ENCODE measurements at regions not wholly inside any gene's neighbourhood (a gene's known extent, or its start where the extent isn't known, plus 50 kb on each side); places are given as distances from the start of the nearest gene placed in this dataset.

DNA sequence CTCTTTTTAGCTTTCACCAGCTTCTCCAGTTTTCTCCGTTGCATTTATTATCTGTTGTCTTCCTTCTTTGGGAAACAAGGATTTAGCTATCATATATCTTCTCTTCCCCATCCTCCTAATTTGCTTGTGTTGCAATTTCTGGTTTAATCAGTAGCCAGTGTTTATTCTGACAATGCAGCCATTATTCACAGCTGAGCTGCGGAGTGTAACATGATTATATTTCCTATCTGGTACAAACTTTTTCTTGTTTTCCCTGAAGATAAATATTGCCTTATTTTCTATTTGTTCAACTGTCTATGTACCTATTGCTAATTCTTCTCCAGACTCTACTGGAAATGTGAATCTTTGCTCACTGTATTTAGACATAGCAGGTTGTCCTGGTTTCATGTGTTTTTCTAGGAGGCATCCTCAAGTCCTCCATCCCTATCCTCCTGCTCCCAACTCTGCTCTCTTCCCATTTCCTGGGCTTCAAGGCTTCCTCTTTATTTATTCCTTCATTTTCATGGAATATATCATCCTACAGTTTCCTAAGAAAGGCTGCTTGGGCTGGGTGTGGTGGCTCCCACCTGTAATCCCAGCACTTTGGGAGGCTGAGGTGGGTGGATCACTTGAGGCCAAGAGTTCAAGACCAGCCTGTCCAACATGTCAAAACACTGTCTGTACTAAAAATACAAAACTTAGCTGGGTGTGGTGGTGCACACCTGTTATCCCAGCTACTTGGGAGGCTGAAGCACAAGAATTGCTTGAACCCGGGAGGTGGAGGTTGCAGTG, 72.4 kb upstream of the KDM7A start (continued):
- no peak for TF ChIP-seq GLI4 (CRISPR knock-in tag; IDR thresholded peaks at IDR 0.05; ENCODE audit: borderline replicate concordance)
- TF ChIP-seq, protein P1, sequence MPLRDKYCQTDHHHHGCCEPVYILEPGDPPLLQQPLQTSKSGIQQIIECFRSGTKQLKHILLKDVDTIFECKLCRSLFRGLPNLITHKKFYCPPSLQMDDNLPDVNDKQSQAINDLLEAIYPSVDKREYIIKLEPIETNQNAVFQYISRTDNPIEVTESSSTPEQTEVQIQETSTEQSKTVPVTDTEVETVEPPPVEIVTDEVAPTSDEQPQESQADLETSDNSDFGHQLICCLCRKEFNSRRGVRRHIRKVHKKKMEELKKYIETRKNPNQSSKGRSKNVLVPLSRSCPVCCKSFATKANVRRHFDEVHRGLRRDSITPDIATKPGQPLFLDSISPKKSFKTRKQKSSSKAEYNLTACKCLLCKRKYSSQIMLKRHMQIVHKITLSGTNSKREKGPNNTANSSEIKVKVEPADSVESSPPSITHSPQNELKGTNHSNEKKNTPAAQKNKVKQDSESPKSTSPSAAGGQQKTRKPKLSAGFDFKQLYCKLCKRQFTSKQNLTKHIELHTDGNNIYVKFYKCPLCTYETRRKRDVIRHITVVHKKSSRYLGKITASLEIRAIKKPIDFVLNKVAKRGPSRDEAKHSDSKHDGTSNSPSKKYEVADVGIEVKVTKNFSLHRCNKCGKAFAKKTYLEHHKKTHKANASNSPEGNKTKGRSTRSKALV (CRISPR knock-in tag; IDR thresholded peaks at IDR 0.05), result no peak
- peak; percentile 70 to 94; a peak in 3 of 4 replicates for TF ChIP-seq EP300 (IDR thresholded peaks at IDR 0.05; ENCODE audit: low read depth in 2 of 2, low read length in 2 of 2)
- peak; percentile 82 for TF ChIP-seq EP300 (CRISPR knock-in tag; IDR thresholded peaks at IDR 0.05; ENCODE audit: borderline replicate concordance)
- peak; percentile 41; the same call in 1 of the 2 replicates for TF ChIP-seq NR2C2 (CRISPR knock-in tag; IDR thresholded peaks at IDR 0.05; ENCODE audit: borderline replicate concordance)
- peak; percentile 88 for TF ChIP-seq ISL2 (CRISPR knock-in tag; IDR thresholded peaks at IDR 0.05)
- TF ChIP-seq HNF4A (CRISPR knock-in tag; IDR thresholded peaks at IDR 0.05), result peak; percentile 66
- TF ChIP-seq ZFP37 (CRISPR knock-in tag; IDR thresholded peaks at IDR 0.05; ENCODE audit: borderline replicate concordance), result no peak
- no peak for TF ChIP-seq SMYD3 (CRISPR knock-in tag; IDR thresholded peaks at IDR 0.05)
- TF ChIP-seq, protein P2, sequence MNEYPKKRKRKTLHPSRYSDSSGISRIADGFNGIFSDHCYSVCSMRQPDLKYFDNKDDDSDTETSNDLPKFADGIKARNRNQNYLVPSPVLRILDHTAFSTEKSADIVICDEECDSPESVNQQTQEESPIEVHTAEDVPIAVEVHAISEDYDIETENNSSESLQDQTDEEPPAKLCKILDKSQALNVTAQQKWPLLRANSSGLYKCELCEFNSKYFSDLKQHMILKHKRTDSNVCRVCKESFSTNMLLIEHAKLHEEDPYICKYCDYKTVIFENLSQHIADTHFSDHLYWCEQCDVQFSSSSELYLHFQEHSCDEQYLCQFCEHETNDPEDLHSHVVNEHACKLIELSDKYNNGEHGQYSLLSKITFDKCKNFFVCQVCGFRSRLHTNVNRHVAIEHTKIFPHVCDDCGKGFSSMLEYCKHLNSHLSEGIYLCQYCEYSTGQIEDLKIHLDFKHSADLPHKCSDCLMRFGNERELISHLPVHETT (CRISPR knock-in tag; conservative IDR thresholded peaks at IDR 0.05), result no peak
- TF ChIP-seq, protein P3, sequence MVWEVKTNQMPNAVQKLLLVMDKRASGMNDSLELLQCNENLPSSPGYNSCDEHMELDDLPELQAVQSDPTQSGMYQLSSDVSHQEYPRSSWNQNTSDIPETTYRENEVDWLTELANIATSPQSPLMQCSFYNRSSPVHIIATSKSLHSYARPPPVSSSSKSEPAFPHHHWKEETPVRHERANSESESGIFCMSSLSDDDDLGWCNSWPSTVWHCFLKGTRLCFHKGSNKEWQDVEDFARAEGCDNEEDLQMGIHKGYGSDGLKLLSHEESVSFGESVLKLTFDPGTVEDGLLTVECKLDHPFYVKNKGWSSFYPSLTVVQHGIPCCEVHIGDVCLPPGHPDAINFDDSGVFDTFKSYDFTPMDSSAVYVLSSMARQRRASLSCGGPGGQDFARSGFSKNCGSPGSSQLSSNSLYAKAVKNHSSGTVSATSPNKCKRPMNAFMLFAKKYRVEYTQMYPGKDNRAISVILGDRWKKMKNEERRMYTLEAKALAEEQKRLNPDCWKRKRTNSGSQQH (CRISPR knock-in tag; IDR thresholded peaks at IDR 0.05; ENCODE audit: low read depth), result no peak
- no peak for TF ChIP-seq ZNF776 (CRISPR knock-in tag; IDR thresholded peaks at IDR 0.05)
- peak; percentile 18; the same call in 1 of the 2 replicates for TF ChIP-seq ZNF652 (CRISPR knock-in tag; IDR thresholded peaks at IDR 0.05; ENCODE audit: borderline replicate concordance, low read depth)
- TF ChIP-seq, protein P4, sequence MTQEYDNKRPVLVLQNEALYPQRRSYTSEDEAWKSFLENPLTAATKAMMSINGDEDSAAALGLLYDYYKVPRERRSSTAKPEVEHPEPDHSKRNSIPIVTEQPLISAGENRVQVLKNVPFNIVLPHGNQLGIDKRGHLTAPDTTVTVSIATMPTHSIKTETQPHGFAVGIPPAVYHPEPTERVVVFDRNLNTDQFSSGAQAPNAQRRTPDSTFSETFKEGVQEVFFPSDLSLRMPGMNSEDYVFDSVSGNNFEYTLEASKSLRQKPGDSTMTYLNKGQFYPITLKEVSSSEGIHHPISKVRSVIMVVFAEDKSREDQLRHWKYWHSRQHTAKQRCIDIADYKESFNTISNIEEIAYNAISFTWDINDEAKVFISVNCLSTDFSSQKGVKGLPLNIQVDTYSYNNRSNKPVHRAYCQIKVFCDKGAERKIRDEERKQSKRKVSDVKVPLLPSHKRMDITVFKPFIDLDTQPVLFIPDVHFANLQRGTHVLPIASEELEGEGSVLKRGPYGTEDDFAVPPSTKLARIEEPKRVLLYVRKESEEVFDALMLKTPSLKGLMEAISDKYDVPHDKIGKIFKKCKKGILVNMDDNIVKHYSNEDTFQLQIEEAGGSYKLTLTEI (CRISPR knock-in tag; conservative IDR thresholded peaks at IDR 0.05), result no peak
- 0 out of 2 replicates have a peak, but pooled peaks have one; percentile 27 for TF ChIP-seq ZNF761 (CRISPR knock-in tag; conservative IDR thresholded peaks at IDR 0.05)
- TF ChIP-seq, protein P5, sequence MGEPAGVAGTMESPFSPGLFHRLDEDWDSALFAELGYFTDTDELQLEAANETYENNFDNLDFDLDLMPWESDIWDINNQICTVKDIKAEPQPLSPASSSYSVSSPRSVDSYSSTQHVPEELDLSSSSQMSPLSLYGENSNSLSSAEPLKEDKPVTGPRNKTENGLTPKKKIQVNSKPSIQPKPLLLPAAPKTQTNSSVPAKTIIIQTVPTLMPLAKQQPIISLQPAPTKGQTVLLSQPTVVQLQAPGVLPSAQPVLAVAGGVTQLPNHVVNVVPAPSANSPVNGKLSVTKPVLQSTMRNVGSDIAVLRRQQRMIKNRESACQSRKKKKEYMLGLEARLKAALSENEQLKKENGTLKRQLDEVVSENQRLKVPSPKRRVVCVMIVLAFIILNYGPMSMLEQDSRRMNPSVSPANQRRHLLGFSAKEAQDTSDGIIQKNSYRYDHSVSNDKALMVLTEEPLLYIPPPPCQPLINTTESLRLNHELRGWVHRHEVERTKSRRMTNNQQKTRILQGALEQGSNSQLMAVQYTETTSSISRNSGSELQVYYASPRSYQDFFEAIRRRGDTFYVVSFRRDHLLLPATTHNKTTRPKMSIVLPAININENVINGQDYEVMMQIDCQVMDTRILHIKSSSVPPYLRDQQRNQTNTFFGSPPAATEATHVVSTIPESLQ (CRISPR knock-in tag; conservative IDR thresholded peaks at IDR 0.05), result no peak
- TF ChIP-seq, protein P6, sequence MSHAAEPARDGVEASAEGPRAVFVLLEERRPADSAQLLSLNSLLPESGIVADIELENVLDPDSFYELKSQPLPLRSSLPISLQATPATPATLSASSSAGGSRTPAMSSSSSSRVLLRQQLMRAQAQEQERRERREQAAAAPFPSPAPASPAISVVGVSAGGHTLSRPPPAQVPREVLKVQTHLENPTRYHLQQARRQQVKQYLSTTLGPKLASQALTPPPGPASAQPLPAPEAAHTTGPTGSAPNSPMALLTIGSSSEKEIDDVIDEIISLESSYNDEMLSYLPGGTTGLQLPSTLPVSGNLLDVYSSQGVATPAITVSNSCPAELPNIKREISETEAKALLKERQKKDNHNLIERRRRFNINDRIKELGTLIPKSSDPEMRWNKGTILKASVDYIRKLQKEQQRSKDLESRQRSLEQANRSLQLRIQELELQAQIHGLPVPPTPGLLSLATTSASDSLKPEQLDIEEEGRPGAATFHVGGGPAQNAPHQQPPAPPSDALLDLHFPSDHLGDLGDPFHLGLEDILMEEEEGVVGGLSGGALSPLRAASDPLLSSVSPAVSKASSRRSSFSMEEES (CRISPR knock-in tag; IDR thresholded peaks at IDR 0.05), result no peak; the same call in 1 of the 2 replicates
- 0 out of 2 replicates have a peak, but pooled peaks have one; percentile 60 for TF ChIP-seq SNAPC2 (CRISPR knock-in tag; IDR thresholded peaks at IDR 0.05)
- no peak for TF ChIP-seq NPAS2 (CRISPR knock-in tag; IDR thresholded peaks at IDR 0.05; ENCODE audit: borderline replicate concordance)

Data from HepG2 (cell line).